Glutamatergic neuron (in vitro differentiated cells): ENCODE measurements at regions not wholly inside any gene's neighbourhood (a gene's known extent, or its start where the extent isn't known, plus 50 kb on each side); places are given as distances from the start of the nearest gene placed in this dataset.
A peak's percentile ranks its signal among the peaks of the same experiment; 100 is the strongest.

Experiments used
- DNase-seq: peaks from one replicate; pipeline ENCODE4 v3.0.0; 2022
- H3K27ac Mint-ChIP-seq: one replicate; pipeline ENCODE4 v1.8.0; 2020; ENCODE audit warnings: mild to moderate bottlenecking, mixed read lengths, inconsistent platforms; ENCODE audit not compliant: unreplicated experiment
- H3K27me3 Mint-ChIP-seq: one replicate; pipeline ENCODE4 v1.8.0; 2020; ENCODE audit warnings: mild to moderate bottlenecking, moderate library complexity, mixed read lengths, inconsistent platforms; ENCODE audit not compliant: unreplicated experiment
- H3K36me3 Mint-ChIP-seq: one replicate; pipeline ENCODE4 v1.8.0; 2020; ENCODE audit warnings: mild to moderate bottlenecking, mixed read lengths, inconsistent platforms; ENCODE audit not compliant: unreplicated experiment
- H3K4me1 Mint-ChIP-seq: one replicate; pipeline ENCODE4 v1.8.0; 2020; ENCODE audit warnings: mild to moderate bottlenecking, low read depth, mixed read lengths, inconsistent platforms; ENCODE audit not compliant: unreplicated experiment
- H3K4me3 Mint-ChIP-seq: one replicate; pipeline ENCODE4 v1.8.0; 2020; ENCODE audit warnings: mild to moderate bottlenecking, mixed read lengths, inconsistent platforms; ENCODE audit not compliant: unreplicated experiment
- H3K9me3 Mint-ChIP-seq: one replicate; pipeline ENCODE4 v1.8.0; 2020; ENCODE audit warnings: mild to moderate bottlenecking, moderate library complexity, mixed read lengths, inconsistent platforms; ENCODE audit not compliant: unreplicated experiment
- CTCF ChIP-seq: fragments of 200-600 bp; sonication (generic); IDR thresholded peaks from one replicate; pipeline ENCODE4 v1.5.0; 2021; ENCODE audit not compliant: partially characterized antibody, unreplicated experiment

- no peak for TF ChIP-seq CTCF
- H3K9me3 Mint-ChIP-seq, result peaks cover 4% of the 10 kb centered on the region
- no peaks in the 10 kb centered on the region for H3K27me3 Mint-ChIP-seq
- DNase-seq, result no peak
- H3K4me1 Mint-ChIP-seq, result peaks cover 24% of the 10 kb centered on the region
- H3K4me3 Mint-ChIP-seq, result no peak overlapping the region
- no peak overlapping the region for H3K27ac Mint-ChIP-seq
- no peaks in the 10 kb centered on the region for H3K36me3 Mint-ChIP-seq
These were observed 149.2 kb upstream of the PDE1C start for GRCh38 chr7:32219416-32219815.

DNA sequence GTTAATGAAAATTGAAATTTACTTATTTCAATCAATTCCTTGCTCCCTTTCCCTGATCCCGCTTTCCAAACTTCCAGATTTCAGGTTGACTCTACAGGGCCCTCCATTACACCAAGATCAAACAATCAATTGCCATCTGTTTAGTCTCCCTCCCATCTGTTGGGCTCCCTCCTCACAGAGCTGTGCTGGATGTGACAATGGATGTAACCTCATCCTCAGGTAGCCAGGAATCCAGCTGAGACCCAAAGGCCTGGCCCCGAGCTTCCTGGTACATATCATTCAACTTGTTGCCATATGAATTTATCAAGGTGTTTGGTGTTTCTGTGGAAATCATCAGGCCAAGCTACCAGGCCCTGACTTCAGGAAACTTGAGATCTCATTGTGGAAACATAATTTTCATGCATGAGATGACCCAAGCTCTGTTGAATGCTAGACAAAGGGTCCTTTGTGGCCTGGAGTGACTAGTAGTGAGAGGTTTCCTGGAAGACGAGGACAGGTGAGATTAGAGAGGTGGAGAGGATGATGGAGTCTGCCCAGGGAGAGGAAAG lies 148.6 kb upstream of the PDE1C start:
- Mint-ChIP-seq H3K36me3 (no peaks in the 10 kb centered on the region), H3K27ac (peak overlapping the region; percentile 31), H3K4me1 (peaks cover 24% of the 10 kb centered on the region), H3K9me3 (peaks cover 4% of the 10 kb centered on the region), H3K4me3 (peak overlapping the region; percentile 30), H3K27me3 (no peaks in the 10 kb centered on the region)
- no peak for DNase-seq
- no peak for TF ChIP-seq CTCF

- Mint-ChIP-seq H3K9me3 (peaks cover 4% of the 10 kb centered on the region), H3K27ac (peak overlapping the region; percentile 28), H3K4me3 (peak overlapping the region; percentile 12), H3K4me1 (peaks cover 29% of the 10 kb centered on the region), H3K36me3 (no peaks in the 10 kb centered on the region), H3K27me3 (no peaks in the 10 kb centered on the region)
- no peak for TF ChIP-seq CTCF
- no peak for DNase-seq
These were observed 147.9 kb upstream of the PDE1C start for GRCh38 chr7:32218154-32218467.

GRCh38 chr7:32217341-32218153 lies 147.3 kb upstream of the PDE1C start:
- Mint-ChIP-seq H3K9me3 (peaks cover 4% of the 10 kb centered on the region), H3K4me3 (peak overlapping the region; percentile 12), H3K27me3 (no peaks in the 10 kb centered on the region), H3K4me1 (peaks cover 29% of the 10 kb centered on the region), H3K27ac (peak overlapping the region; percentile 28), H3K36me3 (no peaks in the 10 kb centered on the region)
- TF ChIP-seq CTCF, result no peak
- DNase-seq, result no peak

DNA sequence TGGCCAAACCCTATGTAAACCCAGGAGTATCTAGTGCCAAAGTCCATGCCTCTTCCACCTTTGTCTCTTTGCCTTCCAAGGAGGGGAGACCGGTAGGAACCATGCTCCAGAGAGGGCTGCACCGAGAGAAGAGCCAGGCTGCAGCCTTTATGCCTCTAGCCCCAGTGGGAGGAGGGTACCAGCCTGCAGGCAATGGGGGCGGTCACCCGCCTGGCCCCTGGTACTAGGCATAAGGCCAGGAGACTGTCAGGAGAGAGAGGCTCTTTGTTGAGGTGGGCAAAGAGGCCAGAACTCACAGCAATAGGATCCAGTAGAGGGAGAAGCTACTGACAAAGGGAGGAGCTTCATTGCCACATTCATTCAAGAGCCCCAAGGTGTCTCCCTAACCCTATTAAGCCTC lies 146.6 kb upstream of the PDE1C start:
- no peak for DNase-seq
- peaks cover 29% of the 10 kb centered on the region for H3K4me1 Mint-ChIP-seq

More for the DNA sequence above, 146.6 kb upstream of the PDE1C start:
- Mint-ChIP-seq H3K36me3 (no peaks in the 10 kb centered on the region), H3K27ac (peak overlapping the region; percentile 31), H3K9me3 (peaks cover 4% of the 10 kb centered on the region), H3K4me3 (no peak overlapping the region), H3K27me3 (no peaks in the 10 kb centered on the region)
- no peak for TF ChIP-seq CTCF
